UCSD-AML1 (cell line): ENCODE measurements at regions not wholly inside any gene's neighbourhood (a gene's known extent, or its start where the extent isn't known, plus 50 kb on each side); places are given as distances from the start of the nearest gene placed in this dataset.

Experiments used
- DNase-seq: peaks from one replicate; lab custom pipeline; 2025; ENCODE audit not compliant: unreplicated experiment; lab: John Stamatoyannopoulos, UW

DNA sequence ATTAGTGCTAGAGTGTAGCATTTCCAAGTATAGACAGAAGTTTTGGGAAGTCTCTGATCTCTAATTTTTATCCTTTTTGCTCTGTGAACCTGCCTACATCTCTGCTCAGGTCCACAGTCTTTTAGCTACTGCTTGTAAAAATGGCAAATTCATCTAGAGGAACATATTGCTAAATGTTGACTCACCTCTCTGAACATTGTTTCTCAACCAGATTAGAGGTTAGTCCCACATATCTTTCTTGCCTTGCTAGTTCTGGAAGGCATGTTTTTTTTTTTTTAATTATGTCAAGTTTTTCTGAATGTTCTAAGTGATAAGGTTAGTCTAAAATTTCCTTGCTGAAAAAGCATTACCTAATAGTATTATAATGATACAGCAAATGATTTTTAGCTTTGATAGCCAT, 2889.6 kb upstream of the PCDH20 start:
- DNase-seq: no peak

GRCh38 chr13:64300239-64300638, 2884.6 kb upstream of the PCDH20 start:
- no peak for DNase-seq

GRCh38 chr13:64293923-64294322, 2878.3 kb upstream of the PCDH20 start:
- no peak for DNase-seq

- DNase-seq: no peak
These were observed 2874.1 kb upstream of the PCDH20 start for GRCh38 chr13:64289702-64290101.

DNA sequence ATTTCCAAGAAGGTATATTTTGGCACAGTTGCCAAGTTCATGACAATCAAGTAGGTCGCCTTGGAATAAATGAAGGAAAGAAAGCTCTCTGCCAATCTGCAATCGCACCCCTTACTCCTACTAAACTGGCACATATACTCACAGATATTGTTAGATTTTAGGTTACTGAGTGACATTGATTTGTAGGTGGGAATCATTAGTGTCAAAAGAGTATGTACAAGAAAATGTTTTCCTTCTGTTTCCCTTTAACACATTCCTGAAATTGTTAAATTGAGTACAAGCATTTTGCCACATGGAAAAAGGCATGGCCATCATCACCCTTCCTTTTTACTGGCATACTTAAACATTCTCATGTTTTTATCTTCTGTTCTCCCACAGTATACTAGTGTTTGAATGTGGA, 2868.3 kb upstream of the PCDH20 start:
- no peak for DNase-seq

DNA sequence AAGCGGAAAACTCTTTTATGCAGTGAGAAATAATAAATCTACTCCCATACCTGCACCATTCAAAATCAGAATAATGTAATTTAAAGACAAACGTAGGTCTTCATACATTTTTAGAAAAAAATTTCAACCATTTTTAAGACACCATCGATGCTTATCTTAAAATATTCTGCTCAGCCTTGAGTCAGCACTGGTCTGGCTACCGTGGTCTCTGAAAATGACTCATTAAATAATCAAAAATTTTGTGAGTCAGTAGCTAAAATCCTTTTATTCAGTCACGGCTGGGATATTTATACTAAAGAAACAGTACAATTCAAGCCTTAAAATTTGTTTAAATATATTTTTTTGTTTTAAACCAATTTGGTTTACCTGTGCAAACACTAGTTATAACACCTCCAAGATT, 2862.8 kb upstream of the PCDH20 start:
- DNase-seq: no peak

DNA sequence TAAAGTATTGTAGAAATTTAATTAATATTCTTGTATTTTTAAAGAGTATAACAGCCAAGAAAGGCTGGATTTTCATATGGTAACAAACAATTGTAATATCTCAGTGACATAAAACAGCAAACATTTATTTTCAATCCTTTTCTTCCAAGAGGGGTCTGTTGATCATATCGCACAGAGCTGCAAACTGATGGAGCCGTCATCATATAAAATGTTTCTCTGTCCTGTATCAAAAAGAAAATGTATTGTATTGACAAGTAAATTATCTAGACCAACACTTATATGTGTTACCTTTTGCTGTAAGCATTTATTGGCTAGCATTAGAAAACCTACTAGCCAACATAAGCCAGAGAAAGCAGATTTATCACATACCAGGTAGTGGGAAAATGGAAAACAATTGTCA, 2861.4 kb upstream of the PCDH20 start:
- no peak for DNase-seq

- no peak for DNase-seq
These were observed 2860.6 kb upstream of the PCDH20 start for GRCh38 chr13:64276232-64276631.

DNA sequence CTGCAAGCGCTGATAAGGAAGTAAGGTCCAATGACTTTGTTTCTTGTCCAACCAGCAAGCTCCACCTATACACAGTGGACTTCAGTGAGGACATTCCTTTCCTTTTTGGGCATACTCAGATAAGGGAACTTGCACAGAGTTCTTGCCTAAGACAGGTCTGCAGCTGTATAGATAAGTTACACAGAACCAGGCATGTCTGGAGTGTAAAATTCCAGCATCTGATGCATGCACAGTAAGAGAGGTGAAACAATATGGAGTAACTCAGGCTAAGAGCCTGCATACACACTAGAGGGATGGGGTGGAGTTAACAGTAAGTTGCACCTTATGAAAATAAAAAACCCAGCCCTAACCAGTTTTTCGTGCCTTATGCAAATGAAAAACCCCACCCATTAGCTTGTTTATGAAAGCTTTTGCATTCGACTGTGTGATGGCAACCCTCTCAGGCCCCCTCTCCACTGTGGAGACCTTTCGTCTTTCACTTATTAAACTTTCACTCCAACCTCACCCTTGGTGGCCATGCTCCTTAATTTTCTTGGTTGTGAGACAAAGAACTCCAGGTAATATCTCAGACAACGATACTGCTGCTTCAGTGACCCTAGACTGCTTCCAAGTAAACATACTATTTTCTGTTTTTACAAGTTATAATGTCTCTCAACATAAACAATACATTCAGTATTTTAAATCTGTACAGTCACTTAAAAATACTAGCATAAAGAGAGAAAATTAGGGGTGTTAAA, 2859.0 kb upstream of the PCDH20 start:
- no peak for DNase-seq

- DNase-seq: no peak
These were observed 2858.1 kb upstream of the PCDH20 start for GRCh38 chr13:64273780-64274179.

- DNase-seq: no peak
These were observed 2857.0 kb upstream of the PCDH20 start for GRCh38 chr13:64272681-64273080.

DNA sequence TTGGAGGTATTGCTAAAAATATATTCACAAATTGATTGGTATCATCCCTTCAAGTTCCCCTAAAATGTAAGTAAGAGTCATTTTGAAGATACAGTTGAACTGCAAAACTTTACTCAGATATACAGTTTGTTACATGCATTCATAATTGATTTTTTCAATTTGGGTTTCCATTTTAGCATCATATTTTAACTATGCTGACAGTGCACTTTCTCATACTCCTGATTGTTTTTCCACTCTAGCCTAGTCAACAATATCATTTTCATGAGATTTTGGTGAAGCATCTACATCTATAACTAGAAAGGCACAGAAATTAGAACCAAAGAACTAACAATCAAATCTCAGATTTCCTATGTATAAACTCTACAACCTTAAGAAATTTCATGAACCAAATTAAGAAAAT, 2850.4 kb upstream of the PCDH20 start:
- DNase-seq: no peak

DNA sequence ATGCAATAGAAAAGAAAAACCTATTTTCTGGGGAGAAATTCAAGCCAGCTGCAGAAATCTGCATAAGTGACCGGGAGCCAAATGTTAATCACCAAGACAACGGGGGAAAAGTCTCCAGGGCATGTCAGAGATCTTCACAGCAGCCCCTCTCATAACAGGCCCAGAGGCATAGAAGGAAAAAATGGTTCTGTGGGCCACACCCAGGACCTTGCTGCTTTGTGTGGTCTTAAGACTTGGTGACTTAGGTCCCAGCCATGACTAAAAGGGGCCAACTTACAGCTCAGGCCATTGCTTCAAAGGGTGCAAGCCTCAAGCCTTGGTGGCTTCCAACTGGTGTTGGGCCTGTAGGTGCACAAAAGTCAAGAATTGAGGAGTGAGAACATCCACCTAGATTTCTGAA, 2847.6 kb upstream of the PCDH20 start:
- DNase-seq: no peak

DNA sequence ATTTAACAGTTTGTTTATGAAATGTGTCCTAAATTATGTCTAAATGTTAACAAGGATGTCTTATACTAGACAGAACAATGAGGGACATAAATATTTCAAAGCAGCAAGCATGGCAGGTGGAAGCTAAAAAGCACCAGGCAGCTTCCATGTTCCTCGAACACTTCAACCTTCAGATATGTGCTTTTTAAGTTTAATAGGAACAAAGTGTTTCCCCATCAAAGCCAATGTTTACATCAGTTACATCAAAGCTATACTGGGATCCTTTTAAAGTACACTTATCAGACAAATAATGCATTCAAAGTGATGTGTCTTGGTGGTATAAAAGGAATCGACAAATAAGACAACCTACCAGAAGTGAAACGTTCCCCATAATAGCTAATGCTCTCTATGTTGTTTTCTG, 2841.1 kb upstream of the PCDH20 start:
- no peak for DNase-seq

- no peak for DNase-seq
These were observed 2840.3 kb upstream of the PCDH20 start for GRCh38 chr13:64255988-64256387.

DNA sequence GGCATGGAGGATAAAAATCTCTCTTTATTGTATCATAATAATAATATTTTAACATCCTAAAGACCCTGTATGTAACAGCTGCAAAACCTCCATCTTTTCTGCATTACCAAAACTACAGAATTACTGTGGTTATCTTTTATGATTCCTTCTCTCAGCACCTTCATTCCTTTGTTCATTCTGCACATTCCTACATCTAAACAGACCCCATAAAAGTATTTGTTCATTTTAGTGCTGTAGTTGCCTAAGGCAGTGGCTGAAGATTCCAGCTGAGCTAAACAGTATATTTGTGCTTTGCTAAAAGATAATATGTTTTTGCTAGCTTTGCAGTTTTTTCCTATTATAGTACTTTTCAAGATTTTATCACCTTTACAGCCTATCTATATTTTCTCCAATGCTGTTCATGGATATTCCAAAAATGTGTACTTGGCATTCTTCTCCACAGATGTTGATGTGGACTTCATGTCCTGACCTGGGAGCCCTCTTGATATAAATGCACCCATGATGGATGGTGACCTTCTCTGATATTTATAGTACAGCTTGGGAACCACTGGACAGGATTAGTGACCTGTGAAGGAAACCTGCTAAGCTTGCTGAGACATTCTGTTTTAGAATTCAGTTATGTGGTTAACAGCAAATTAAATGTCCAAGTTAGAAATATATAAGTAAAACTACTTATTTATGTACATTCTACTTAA, 2832.9 kb upstream of the PCDH20 start:
- no peak for DNase-seq

- no peak for DNase-seq
These were observed 2823.7 kb upstream of the PCDH20 start for GRCh38 chr13:64239372-64239771.

GRCh38 chr13:64234255-64234654, 2818.6 kb upstream of the PCDH20 start:
- no peak for DNase-seq

DNA sequence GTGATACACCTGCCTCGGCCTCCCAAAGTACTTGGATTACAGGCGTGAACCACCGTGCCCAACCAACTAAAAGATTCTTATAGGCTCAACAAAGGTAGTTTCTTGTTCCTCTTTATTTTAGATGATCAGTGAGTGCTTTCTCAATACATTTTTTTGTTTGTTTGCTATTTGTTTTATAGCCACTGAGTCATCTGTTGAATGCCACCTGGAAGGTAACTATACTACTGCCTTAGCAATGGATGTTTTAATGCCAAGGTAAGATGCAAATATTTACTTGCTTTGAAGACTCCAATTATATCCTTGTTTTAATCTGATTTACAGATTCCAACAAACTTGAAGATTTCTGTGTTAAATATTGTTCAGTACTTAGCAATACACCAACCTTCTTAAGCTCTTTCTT, 2807.4 kb upstream of the PCDH20 start:
- no peak for DNase-seq

DNA sequence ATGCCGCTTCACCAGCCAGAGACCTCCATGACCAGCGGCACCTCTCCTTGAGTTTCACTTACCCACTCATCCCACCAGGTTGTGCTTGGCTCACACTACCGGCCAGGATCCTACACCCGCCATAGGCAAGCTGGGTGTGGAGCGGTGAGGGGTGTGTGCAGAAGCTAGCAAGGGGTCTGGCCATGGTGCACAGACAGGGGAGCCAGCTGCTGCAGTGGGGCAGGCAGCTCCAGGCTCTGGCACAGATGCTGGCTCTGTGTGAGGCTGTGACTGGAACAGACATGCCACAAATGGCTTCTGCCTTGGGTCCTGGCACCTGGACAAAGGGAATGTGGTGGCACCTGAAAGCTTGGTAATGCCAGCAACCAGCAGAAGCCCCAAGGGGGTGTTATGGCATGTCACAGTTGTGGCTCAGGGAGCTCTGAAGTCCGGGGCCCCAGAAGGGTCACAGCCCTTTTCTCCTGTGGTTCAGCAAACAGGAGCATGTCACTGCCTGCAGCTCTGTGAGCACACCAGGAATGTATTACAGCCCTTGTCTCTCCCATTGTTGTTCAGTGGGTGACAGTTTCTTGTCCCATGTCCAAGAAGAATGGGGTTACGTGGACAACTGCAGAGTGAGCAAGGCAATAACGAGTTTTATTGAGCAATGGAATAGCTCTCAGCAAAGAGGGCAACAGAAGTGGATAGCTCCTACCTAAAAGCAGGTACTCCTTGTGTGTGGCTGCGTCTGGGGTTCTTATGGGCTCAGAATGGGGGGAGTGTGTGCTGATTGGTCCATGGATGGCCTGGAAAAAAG, 2791.0 kb upstream of the PCDH20 start:
- DNase-seq: peak; percentile 5

DNA sequence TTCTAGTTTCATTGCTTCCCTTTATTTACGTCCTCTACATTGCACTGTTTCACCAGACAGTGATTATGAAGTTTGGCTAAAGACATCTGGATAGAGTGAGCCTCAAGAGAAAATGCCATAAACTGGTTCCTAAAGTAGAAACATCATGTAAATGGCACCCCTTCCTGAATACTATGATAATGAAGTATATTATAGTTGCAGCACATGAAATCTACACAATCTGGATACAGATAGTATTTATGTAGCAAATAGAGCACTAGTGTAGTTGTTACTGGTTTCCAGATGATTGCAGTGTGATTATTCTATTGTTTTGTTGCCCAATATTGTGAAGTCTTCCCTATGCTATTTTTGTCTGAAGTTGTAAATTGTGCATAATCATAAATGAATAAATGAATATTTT, 2786.9 kb upstream of the PCDH20 start:
- no peak for DNase-seq

DNA sequence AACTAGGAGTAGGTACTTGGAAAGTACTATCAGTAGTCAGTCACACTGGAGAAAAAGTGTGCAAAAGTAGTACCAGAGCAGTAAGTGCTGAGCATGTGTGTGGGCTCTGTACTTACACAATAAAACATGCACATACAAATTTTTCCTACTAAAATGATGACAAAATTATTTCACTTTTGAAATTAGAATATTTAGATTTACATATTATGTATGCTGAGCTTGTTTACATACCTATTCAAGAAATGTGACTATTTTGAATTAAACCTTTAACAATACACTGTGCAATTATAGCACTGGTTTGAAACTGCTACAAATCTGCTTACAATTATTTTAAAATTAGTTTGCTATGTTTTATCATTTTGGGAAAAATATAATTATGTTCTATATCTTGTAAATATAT, 2781.6 kb upstream of the PCDH20 start:
- DNase-seq: no peak
